ENCODE measurements at regions not wholly inside any gene's neighbourhood (a gene's known extent, or its start where the extent isn't known, plus 50 kb on each side); places are given as distances from the start of the nearest gene placed in this dataset.

GRCh38 chr5:19098434-19098833 is 889.6 kb downstream of the CDH18 start:
- Histone ChIP-seq H2BK5ac (ENCODE audit: low read depth, low read length, poor library complexity, severe bottlenecking) (no peak overlapping the region), H3K9me1 (ENCODE audit: insufficient read depth, low read length) (no peaks in the 10 kb centered on the region), H3K56ac (ENCODE audit: extremely low read depth, insufficient read depth, low read length) (no peak overlapping the region), H3K23ac (ENCODE audit: low read depth, low read length) (no peak overlapping the region), H4K8ac (ENCODE audit: low read depth in 2 of 2, low read length in 2 of 2) (no peak overlapping the region), H3K27me3 (ENCODE audit: control insufficient read depth, insufficient read depth, low read length) (no peaks in the 10 kb centered on the region), H2BK20ac (ENCODE audit: low read depth, low read length) (no peak overlapping the region), H4K20me1 (ENCODE audit: insufficient read depth, low read length) (no peaks in the 10 kb centered on the region), H4K91ac (ENCODE audit: insufficient read depth, low read depth, low read length) (no peak overlapping the region), H2AK9ac (replicated peaks; ENCODE audit: low read depth, low read length, poor library complexity) (no peak overlapping the region), H3K9me3 (ENCODE audit: control insufficient read depth, insufficient read depth, low read length) (peaks cover 4% of the 10 kb centered on the region; the same call in 1 of the 2 replicates), H2AFZ (replicated peaks; ENCODE audit: low read length, poor library complexity) (no peak overlapping the region), H2AK5ac (ENCODE audit: low read depth, low read length) (no peak overlapping the region), H3K14ac (replicated peaks; ENCODE audit: low read depth, low read length) (no peak overlapping the region), H3K36me3 (ENCODE audit: control insufficient read depth, insufficient read depth, low read length) (no peaks in the 10 kb centered on the region), H3K27ac (ENCODE audit: insufficient read depth, low read length) (no peak overlapping the region), H3K4ac (ENCODE audit: low read depth, low read length) (no peak overlapping the region), H3K4me2 (ENCODE audit: low read depth, low read length) (no peak overlapping the region), H2BK120ac (ENCODE audit: low read depth, low read length) (no peak overlapping the region), H3K9ac (ENCODE audit: low read depth, low read length) (no peak overlapping the region), H2BK15ac (ENCODE audit: low read depth, low read length) (no peak overlapping the region), H3K79me1 (ENCODE audit: low read depth in 1 of 2, low read length in 2 of 2) (no peaks in the 10 kb centered on the region), H3K4me1 (ENCODE audit: control insufficient read depth, insufficient read depth, low read length) (no peaks in the 10 kb centered on the region), H4K5ac (ENCODE audit: low read depth, low read length) (no peak overlapping the region), H3K4me3 (ENCODE audit: insufficient read depth, low read depth, low read length) (no peak overlapping the region), H3K18ac (ENCODE audit: low read depth, low read length) (no peak overlapping the region)
- DNase-seq (no peak), ATAC-seq (ENCODE audit: low read depth) (no peak)
- dilution Hi-C loops (cut with HindIII; ENCODE audit: low sequenced_read_pairs, unreplicated experiment) (no loop called here), intact Hi-C loops (cut with micrococcal nuclease) (no loop called here), in situ Hi-C loops (cut with MboI; ENCODE audit: low sequenced_read_pairs) (no loop called here)
- CTCF ChIA-PET: no interaction called here
- no TSS peak for BruUV-seq (replicated peaks)
- POLR2A ChIA-PET (ENCODE audit: unreplicated experiment): no interaction called here
- no peak for TF ChIP-seq BHLHE40 (IDR thresholded peaks at IDR 0.05; ENCODE audit: low read depth, low read length)
- no peak for TF ChIP-seq MAZ (IDR thresholded peaks at IDR 0.05; ENCODE audit: borderline replicate concordance, low read depth, low read length)
- TF ChIP-seq SMC3 (IDR thresholded peaks at IDR 0.05; ENCODE audit: low read depth, low read length): no peak
- TF ChIP-seq MXI1 (IDR thresholded peaks at IDR 0.05; ENCODE audit: borderline replicate concordance, low read depth, low read length): no peak
- TF ChIP-seq ELK1 (IDR thresholded peaks at IDR 0.05; ENCODE audit: borderline replicate concordance, low read depth, low read length): no peak
- no peak for TF ChIP-seq RAD21 (IDR thresholded peaks at IDR 0.05; ENCODE audit: low read length)

Data from IMR-90 (cell line).